Suprapubic skin (tissue), 4 donors: ENCODE measurements at regions not wholly inside any gene's neighbourhood (a gene's known extent, or its start where the extent isn't known, plus 50 kb on each side); places are given as distances from the start of the nearest gene placed in this dataset.

Experiments used
- DNase-seq, 2 donors: peaks; one replicate each; pipeline ENCODE4 v3.0.0-alpha.2; 2019; ENCODE audit warnings: low spot score in 2 of 2
- H3K27ac ChIP-seq: fragments of 200-600 bp; sonication (generic); one replicate; pipeline ENCODE4 v1.5.1; 2019
- H3K27me3 ChIP-seq: fragments of 200-600 bp; sonication (generic); one replicate; pipeline ENCODE4 v1.5.1; 2019
- H3K36me3 ChIP-seq: fragments of 200-600 bp; sonication (generic); one replicate; pipeline ENCODE4 v1.5.1; 2019
- H3K4me1 ChIP-seq: fragments of 200-600 bp; sonication (generic); one replicate; pipeline ENCODE4 v1.5.1; 2019
- H3K4me3 ChIP-seq: fragments of 200-600 bp; sonication (generic); one replicate; pipeline ENCODE4 v1.5.1; 2019; ENCODE audit warnings: mild to moderate bottlenecking
- H3K9me3 ChIP-seq: fragments of 200-600 bp; sonication (generic); one replicate; pipeline ENCODE4 v1.5.1; 2019
- CTCF ChIP-seq, 2 donors: fragments of 200-600 bp in 1 of 2; fragments of 450-650 bp in 1 of 2; sonication (generic) in 1 of 2; IDR thresholded peaks; one replicate each; pipeline ENCODE4 v1.5.1; 2016 to 2019; ENCODE audit warnings: antibody characterized with exemption in 2 of 2, mild to moderate bottlenecking in 1 of 2, moderate library complexity in 1 of 2
- EP300 ChIP-seq: sonication (generic); formaldehyde crosslinking; IDR thresholded peaks from one replicate; pipeline ENCODE4 v1.6.1; 2017; ENCODE audit warnings: antibody characterized with exemption
- POLR2A ChIP-seq, 2 donors: fragments of 450-650 bp; IDR thresholded peaks; one replicate each; pipeline ENCODE4 v1.6.1; 2017; ENCODE audit warnings: antibody characterized with exemption in 2 of 2, mild to moderate bottlenecking in 2 of 2, moderate library complexity in 2 of 2
- POLR2AphosphoS5 ChIP-seq, 3 donors: sonication (generic); formaldehyde crosslinking; IDR thresholded peaks; one replicate each; pipeline ENCODE4 v1.6.1; 2017; ENCODE audit warnings: antibody characterized with exemption in 3 of 3
- WGBS: methylation state at CpG from one replicate; pipeline ENCODE4 v1.1.5; 2018; 5-methylcytosine and 5-hydroxymethylcytosine counted together

GRCh38 chr1:163928651-163929050 is 606.9 kb downstream of the NUF2 start:
- no peak for TF ChIP-seq POLR2AphosphoS5 (IDR thresholded peaks at IDR 0.05)
- no peak for TF ChIP-seq CTCF (IDR thresholded peaks at IDR 0.05)
- TF ChIP-seq EP300: no peak
- TF ChIP-seq POLR2A (IDR thresholded peaks at IDR 0.05): no peak
- Histone ChIP-seq H3K27ac (no peak overlapping the region), H3K27me3 (no peaks in the 10 kb centered on the region), H3K4me3 (no peak overlapping the region), H3K36me3 (no peaks in the 10 kb centered on the region), H3K9me3 (no peaks in the 10 kb centered on the region), H3K4me1 (peaks cover 5% of the 10 kb centered on the region)
- DNase-seq: no peak

GRCh38 chr1:163932901-163933300 is 611.1 kb downstream of the NUF2 start:
- 90% methylated on average over 3 of the region's 3 CpGs for WGBS
- peaks cover 5% of the 10 kb centered on the region for H3K4me1 ChIP-seq
- H3K27ac ChIP-seq: no peak overlapping the region
- TF ChIP-seq CTCF (IDR thresholded peaks at IDR 0.05): no peak
- TF ChIP-seq POLR2AphosphoS5 (IDR thresholded peaks at IDR 0.05): no peak
- TF ChIP-seq EP300: no peak
- TF ChIP-seq POLR2A (IDR thresholded peaks at IDR 0.05): no peak
- H3K27me3 ChIP-seq: no peaks in the 10 kb centered on the region
- no peaks in the 10 kb centered on the region for H3K9me3 ChIP-seq
- DNase-seq: no peak
- H3K4me3 ChIP-seq: no peak overlapping the region
- no peaks in the 10 kb centered on the region for H3K36me3 ChIP-seq

GRCh38 chr1:163933437-163933836 is 611.7 kb downstream of the NUF2 start:
- no peak for TF ChIP-seq POLR2AphosphoS5 (IDR thresholded peaks at IDR 0.05)
- no peak for TF ChIP-seq EP300
- TF ChIP-seq CTCF (IDR thresholded peaks at IDR 0.05): no peak
- no peak for TF ChIP-seq POLR2A (IDR thresholded peaks at IDR 0.05)
- H3K27me3 ChIP-seq: no peaks in the 10 kb centered on the region
- H3K36me3 ChIP-seq: no peaks in the 10 kb centered on the region
- H3K27ac ChIP-seq: no peak overlapping the region
- no peaks in the 10 kb centered on the region for H3K9me3 ChIP-seq
- no peak for DNase-seq
- no peak overlapping the region for H3K4me3 ChIP-seq
- no peaks in the 10 kb centered on the region for H3K4me1 ChIP-seq
- WGBS: 28% methylated on average over 3 of the region's 3 CpGs

- no peaks in the 10 kb centered on the region for H3K9me3 ChIP-seq
- no peaks in the 10 kb centered on the region for H3K36me3 ChIP-seq
- no peak overlapping the region for H3K27ac ChIP-seq
- no peak for DNase-seq
- H3K27me3 ChIP-seq: no peaks in the 10 kb centered on the region
- TF ChIP-seq POLR2A (IDR thresholded peaks at IDR 0.05) (no peak), EP300 (no peak), POLR2AphosphoS5 (IDR thresholded peaks at IDR 0.05) (no peak), CTCF (IDR thresholded peaks at IDR 0.05) (no peak)
- 72% methylated on average over 3 of the region's 3 CpGs for WGBS
- H3K4me3 ChIP-seq: no peak overlapping the region
- H3K4me1 ChIP-seq: no peaks in the 10 kb centered on the region
These were observed 614.1 kb downstream of the NUF2 start for GRCh38 chr1:163935738-163936374.

- no peaks in the 10 kb centered on the region for H3K4me1 ChIP-seq
- no peak overlapping the region for H3K27ac ChIP-seq
- no peaks in the 10 kb centered on the region for H3K36me3 ChIP-seq
- TF ChIP-seq CTCF (IDR thresholded peaks at IDR 0.05): no peak
- no peak for TF ChIP-seq EP300
- no peak for TF ChIP-seq POLR2AphosphoS5 (IDR thresholded peaks at IDR 0.05)
- TF ChIP-seq POLR2A (IDR thresholded peaks at IDR 0.05): no peak
- peaks cover 6% of the 10 kb centered on the region for H3K9me3 ChIP-seq
- no peak overlapping the region for H3K4me3 ChIP-seq
- 96% methylated on average over 1 of the region's 1 CpG for WGBS
- no peak for DNase-seq
- H3K27me3 ChIP-seq: no peaks in the 10 kb centered on the region
These were observed 599.4 kb upstream of the PBX1 start for GRCh38 chr1:163959622-163960021.
